ENCODE measurements at regions not wholly inside any gene's neighbourhood (a gene's known extent, or its start where the extent isn't known, plus 50 kb on each side); places are given as distances from the start of the nearest gene placed in this dataset.

DNA sequence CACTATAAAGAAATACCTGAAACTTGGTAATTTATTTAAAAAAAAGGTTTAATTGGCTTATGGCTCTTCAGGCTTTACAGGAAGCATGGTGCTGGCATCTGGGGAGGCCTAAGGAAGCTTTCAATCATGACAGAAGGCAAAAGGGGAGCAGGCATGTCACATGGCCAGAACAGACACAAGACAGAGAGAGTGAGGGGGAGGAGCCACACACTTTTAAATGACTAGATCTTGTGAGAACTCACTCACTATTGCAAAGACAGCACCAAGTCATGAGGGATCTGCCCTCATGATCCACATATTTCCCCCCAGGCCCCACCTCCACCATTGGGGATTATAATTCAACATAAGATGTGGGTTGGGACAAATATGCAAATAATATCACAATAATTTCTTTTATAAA is 355.6 kb downstream of the DAD1 start:
- H3K27me3 ChIP-seq = no peaks in the 10 kb centered on the region
- H3K27ac ChIP-seq = no peak overlapping the region
- ATAC-seq (no peak), DNase-seq (no peak)
- H3K36me3 ChIP-seq = no peaks in the 10 kb centered on the region
- no peaks in the 10 kb centered on the region for H3K9me3 ChIP-seq
- intact Hi-C loops (cut with DNase I) = no loop called here
- H3K4me1 ChIP-seq = no peaks in the 10 kb centered on the region
- TF ChIP-seq, protein P1, sequence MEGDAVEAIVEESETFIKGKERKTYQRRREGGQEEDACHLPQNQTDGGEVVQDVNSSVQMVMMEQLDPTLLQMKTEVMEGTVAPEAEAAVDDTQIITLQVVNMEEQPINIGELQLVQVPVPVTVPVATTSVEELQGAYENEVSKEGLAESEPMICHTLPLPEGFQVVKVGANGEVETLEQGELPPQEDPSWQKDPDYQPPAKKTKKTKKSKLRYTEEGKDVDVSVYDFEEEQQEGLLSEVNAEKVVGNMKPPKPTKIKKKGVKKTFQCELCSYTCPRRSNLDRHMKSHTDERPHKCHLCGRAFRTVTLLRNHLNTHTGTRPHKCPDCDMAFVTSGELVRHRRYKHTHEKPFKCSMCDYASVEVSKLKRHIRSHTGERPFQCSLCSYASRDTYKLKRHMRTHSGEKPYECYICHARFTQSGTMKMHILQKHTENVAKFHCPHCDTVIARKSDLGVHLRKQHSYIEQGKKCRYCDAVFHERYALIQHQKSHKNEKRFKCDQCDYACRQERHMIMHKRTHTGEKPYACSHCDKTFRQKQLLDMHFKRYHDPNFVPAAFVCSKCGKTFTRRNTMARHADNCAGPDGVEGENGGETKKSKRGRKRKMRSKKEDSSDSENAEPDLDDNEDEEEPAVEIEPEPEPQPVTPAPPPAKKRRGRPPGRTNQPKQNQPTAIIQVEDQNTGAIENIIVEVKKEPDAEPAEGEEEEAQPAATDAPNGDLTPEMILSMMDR (IDR thresholded peaks at IDR 0.05) = no peak
- TF ChIP-seq POLR2A (IDR thresholded peaks at IDR 0.05) = no peak
- no peak overlapping the region for H3K4me3 ChIP-seq

DNA sequence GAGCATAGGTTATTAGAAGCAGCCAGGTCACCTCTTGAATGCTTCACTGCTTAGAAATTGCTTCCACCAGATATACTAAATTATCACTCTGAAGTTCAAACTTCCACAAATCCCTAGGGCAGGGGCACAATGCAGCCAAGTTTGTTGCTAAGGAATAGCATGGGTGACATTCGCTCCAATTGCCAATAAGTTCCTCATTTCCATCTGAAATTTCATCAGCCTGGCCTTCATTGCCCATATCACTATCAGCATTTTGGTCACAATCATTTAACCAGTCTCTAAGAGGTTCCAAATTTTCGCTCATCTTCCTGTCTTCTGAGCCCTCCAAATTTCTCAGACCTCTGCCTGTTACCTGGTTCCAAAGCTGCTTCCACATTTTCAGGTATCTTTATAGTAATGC is 356.1 kb downstream of the DAD1 start:
- 26% methylated on average over 2 of the region's 2 CpGs for WGBS (ENCODE audit: insufficient coverage, low coverage, low lambda C conversion rate, missing lambda C conversion rate)
- H3K4me1 ChIP-seq = no peaks in the 10 kb centered on the region
- no peak overlapping the region for H3K27ac ChIP-seq
- ATAC-seq (no peak), DNase-seq (no peak)
- no peaks in the 10 kb centered on the region for H3K27me3 ChIP-seq
- no peak overlapping the region for H3K4me3 ChIP-seq
- intact Hi-C loops (cut with DNase I) = no loop called here
- no peaks in the 10 kb centered on the region for H3K9me3 ChIP-seq
- no peak for TF ChIP-seq POLR2A (IDR thresholded peaks at IDR 0.05)
- TF ChIP-seq, protein P1 (IDR thresholded peaks at IDR 0.05) = no peak
- H3K36me3 ChIP-seq = no peaks in the 10 kb centered on the region

DNA sequence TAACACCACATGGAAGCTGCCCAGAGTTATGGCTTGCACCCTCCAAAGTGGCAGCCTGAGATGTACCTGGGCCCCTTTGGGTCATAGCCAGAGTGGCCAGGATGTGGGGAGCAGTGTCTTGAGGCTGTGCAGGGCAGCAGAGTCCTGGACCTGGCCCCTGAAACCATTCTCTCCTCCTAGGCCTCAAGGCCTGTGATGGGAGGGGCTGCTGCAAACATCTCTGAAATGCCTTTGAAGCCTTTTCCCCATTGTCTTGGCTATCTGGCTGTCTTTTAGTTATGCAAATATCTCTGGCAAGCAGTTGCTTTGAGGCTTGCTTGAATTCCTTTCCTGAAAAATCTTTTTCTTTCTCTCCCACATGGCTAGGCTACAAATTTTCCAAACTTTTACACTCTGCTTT is 356.5 kb downstream of the DAD1 start:
- no peak overlapping the region for H3K4me3 ChIP-seq
- no peak for TF ChIP-seq POLR2A (IDR thresholded peaks at IDR 0.05)
- TF ChIP-seq, protein P1 (IDR thresholded peaks at IDR 0.05) = no peak
- ATAC-seq (no peak), DNase-seq (no peak)
- H3K27me3 ChIP-seq = no peaks in the 10 kb centered on the region
- H3K27ac ChIP-seq = no peak overlapping the region
- no peaks in the 10 kb centered on the region for H3K36me3 ChIP-seq
- H3K9me3 ChIP-seq = no peaks in the 10 kb centered on the region
- no peaks in the 10 kb centered on the region for H3K4me1 ChIP-seq
- intact Hi-C loops (cut with DNase I) = no loop called here

DNA sequence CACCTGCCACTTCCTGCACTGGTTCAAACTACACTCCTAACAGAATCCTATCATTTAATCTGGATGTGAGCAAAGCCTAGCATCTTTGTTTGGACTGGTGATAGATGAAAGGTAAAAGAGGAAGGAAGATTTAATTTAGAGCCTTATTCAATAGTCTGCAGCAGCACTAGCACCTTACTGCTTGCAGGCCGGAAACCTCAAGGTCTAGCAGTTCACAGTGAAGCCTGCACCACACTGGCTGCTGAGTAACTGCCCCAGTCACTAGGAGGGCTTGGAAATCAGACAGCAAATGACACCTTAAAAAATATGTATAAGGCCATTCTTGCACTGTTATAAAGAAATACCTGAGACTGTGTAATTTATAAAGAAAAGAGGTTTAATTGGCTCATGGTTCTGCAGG is 358.0 kb downstream of the DAD1 start:
- Histone ChIP-seq H3K36me3 (no peaks in the 10 kb centered on the region), H3K27ac (no peak overlapping the region), H3K9me3 (no peaks in the 10 kb centered on the region), H3K4me1 (no peaks in the 10 kb centered on the region), H3K4me3 (no peak overlapping the region), H3K27me3 (no peaks in the 10 kb centered on the region)
- intact Hi-C loops (cut with DNase I) = no loop called here
- DNase-seq (no peak), ATAC-seq (no peak)
- WGBS (ENCODE audit: insufficient coverage, low coverage, low lambda C conversion rate, missing lambda C conversion rate) = 46% methylated on average over 1 of the region's 1 CpG
- TF ChIP-seq POLR2A (IDR thresholded peaks at IDR 0.05) = no peak
- TF ChIP-seq, protein P1 (IDR thresholded peaks at IDR 0.05) = no peak

DNA sequence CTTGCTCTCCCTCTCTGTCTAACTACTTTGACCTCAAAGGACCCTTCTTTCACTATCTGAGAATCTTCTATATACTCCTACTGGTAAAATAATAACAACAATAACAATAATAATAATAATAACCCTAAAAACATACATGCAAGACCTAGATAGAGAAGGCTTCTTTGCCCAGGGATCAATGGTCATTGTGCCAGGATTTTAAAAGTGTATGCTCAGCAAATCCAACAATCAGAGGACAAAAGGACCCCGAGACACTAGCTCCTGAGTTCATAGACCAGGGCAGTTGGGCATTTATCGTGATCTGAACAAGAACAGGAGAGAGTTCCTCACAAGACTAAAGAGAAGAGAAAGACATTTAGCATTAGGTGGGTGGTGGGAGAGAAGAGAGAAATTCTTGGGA is 358.5 kb downstream of the DAD1 start:
- WGBS (ENCODE audit: insufficient coverage, low coverage, low lambda C conversion rate, missing lambda C conversion rate) = 49% methylated on average over 2 of the region's 2 CpGs
- intact Hi-C loops (cut with DNase I) = no loop called here
- Histone ChIP-seq H3K4me1 (no peaks in the 10 kb centered on the region), H3K36me3 (no peaks in the 10 kb centered on the region), H3K27me3 (no peaks in the 10 kb centered on the region), H3K9me3 (no peaks in the 10 kb centered on the region), H3K27ac (no peak overlapping the region), H3K4me3 (no peak overlapping the region)
- ATAC-seq (no peak), DNase-seq (no peak)
- TF ChIP-seq POLR2A (IDR thresholded peaks at IDR 0.05) = no peak
- TF ChIP-seq, protein P1 (IDR thresholded peaks at IDR 0.05) = no peak
